ENCODE measurements at regions not wholly inside any gene's neighbourhood (a gene's known extent, or its start where the extent isn't known, plus 50 kb on each side); places are given as distances from the start of the nearest gene placed in this dataset.

DNA sequence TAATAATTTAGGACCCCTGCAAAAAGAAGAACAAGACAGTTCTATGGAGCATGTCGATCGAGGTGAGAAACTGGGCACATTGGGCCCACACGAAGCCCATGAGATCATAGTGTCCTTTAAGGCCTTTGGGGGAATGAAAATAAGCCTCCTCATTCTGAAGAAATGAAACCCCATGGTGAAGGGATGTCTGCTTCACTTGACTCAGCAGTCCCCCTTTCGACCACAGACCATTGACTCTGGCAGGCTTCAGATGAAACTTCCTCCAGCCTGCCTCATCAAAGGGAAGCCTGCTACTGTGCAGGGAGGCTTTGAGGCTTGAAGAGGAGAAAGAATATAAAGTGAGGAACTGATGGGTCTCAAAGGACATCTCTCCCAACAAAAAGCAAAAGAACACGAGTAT, 144.2 kb upstream of the FBXL4 start:
- no peak for TF ChIP-seq CTCF (conservative IDR thresholded peaks at IDR 0.05; ENCODE audit: low read depth, low read length)
- no peak for TF ChIP-seq EZH2 (IDR thresholded peaks at IDR 0.05; ENCODE audit: low read length, unreplicated experiment)
